ENCODE measurements at regions not wholly inside any gene's neighbourhood (a gene's known extent, or its start where the extent isn't known, plus 50 kb on each side); places are given as distances from the start of the nearest gene placed in this dataset.

DNA sequence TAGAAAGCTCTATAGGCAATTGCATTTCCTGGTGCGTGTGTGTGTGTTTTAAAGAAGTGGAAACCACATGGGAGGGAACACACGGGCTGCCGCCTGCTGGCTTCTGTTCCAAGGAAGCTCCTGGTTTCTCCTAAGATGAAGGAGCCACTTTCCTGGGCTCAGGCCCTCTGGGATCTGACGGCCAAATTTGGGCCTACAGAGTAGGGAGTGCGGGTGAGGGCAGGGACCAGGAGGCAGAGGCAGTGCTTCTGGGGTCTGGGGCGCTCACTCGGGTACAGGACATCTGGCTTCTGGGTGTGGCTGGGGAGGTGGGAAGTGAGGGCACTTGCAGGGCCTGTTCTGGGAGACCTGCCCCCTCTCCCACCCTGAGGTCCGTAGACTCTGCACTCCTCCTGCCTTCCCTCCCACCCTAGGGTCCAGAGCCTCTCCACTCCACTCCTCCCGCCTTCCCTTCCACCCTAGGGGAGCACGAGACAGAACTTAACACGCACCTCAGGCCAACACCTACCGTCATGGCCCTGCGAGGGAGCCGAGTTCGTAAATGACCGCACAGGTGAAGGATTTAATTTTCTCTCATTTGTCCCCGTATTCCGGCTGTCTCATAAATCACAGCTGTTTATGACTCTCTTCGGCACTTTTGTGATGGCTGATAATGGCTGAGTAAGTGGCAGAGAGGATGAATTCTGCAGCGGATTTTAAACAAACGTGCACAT lies 127.7 kb downstream of the KIF26A start:
- TF ChIP-seq CTCF (IDR thresholded peaks at IDR 0.05; ENCODE audit: insufficient read depth in 1 of 2, low read depth in 1 of 2, low read length in 1 of 2, severe bottlenecking in 1 of 2, unreplicated experiment in 1 of 2), result no peak
- Mint-ChIP-seq H3K27ac (ENCODE audit: unreplicated experiment) (no peak overlapping the region), H3K27me3 (ENCODE audit: insufficient read depth, unreplicated experiment) (peaks cover 10% of the 10 kb centered on the region), H3K36me3 (ENCODE audit: insufficient read depth, unreplicated experiment) (no peaks in the 10 kb centered on the region), H3K4me3 (ENCODE audit: unreplicated experiment) (no peak overlapping the region), H3K9me3 (ENCODE audit: unreplicated experiment) (no peaks in the 10 kb centered on the region), H3K4me1 (ENCODE audit: low read depth, unreplicated experiment) (no peaks in the 10 kb centered on the region)
- Histone ChIP-seq H3K4me3 (ENCODE audit: low read depth, low read length) (no peak overlapping the region), H3K9me3 (no peaks in the 10 kb centered on the region), H3K36me3 (ENCODE audit: control insufficient read depth, insufficient read depth, low read length) (no peaks in the 10 kb centered on the region), H3K27me3 (replicated peaks; ENCODE audit: control insufficient read depth, insufficient read depth, low read length) (no peaks in the 10 kb centered on the region), H3K4me1 (no peaks in the 10 kb centered on the region)
- ChIA-PET POLR2A (no interaction called here), CTCF (no interaction called here)
- no TSS peak for BruUV-seq (replicated peaks)
- no peak for DNase-seq
- intact Hi-C loops (cut with micrococcal nuclease; ENCODE audit: unreplicated experiment), result no loop called here

DNA sequence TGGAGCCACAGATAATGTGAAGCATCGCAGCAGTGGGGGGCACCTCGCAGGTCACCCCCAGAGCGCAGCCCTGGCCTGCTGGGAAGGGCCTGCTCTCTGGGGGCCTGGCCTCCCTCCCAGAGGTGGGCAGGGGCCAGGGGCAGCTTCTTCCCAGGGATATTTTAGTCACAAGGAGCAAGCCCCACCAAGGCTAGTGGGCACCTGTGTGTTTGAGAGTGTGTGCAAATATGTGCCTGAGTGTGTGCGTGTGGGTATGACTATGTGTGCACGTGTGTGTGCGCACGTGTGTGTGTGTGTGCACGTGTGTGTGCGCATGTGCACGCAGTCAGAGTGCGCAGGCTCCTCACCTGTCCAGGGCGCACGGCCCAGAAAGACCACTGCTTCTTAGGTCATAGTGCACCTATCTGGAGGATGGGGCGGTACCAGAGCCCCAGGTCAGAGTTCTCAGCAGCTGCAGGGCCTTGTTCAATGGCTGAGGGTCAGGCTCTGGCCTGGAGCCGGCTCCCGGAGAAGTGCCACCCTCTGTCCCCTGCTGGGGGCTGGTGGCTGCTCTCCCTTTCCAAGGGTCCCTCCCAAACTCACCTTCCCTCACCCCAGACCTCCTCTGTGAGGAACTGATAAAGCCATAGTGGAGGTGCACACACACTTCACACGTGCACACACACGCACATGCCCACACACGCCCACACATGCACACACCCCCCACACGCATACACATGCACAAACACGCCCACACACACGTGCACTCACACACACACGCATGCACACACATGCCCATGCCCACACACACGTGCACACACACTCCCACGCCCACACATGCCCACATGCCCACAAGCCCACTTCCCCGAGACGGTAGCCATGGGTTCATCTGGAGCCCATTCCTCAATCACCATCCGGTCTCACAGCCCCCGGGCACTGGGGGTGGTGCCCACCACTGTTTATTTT lies 128.5 kb downstream of the KIF26A start:
- no TSS peak for BruUV-seq (replicated peaks)
- no peaks in the 10 kb centered on the region for H3K36me3 ChIP-seq (ENCODE audit: control insufficient read depth, insufficient read depth, low read length)
- Mint-ChIP-seq H3K4me3 (ENCODE audit: unreplicated experiment) (no peak overlapping the region), H3K27me3 (ENCODE audit: insufficient read depth, unreplicated experiment) (peaks cover 6% of the 10 kb centered on the region), H3K9me3 (ENCODE audit: unreplicated experiment) (no peaks in the 10 kb centered on the region), H3K4me1 (ENCODE audit: low read depth, unreplicated experiment) (no peaks in the 10 kb centered on the region), H3K36me3 (ENCODE audit: insufficient read depth, unreplicated experiment) (no peaks in the 10 kb centered on the region), H3K27ac (ENCODE audit: unreplicated experiment) (no peak overlapping the region)
- DNase-seq, result no peak
- no peak overlapping the region for H3K4me3 ChIP-seq (ENCODE audit: low read depth, low read length)
- POLR2A ChIA-PET, result no interaction called here
- no peak for TF ChIP-seq CTCF (IDR thresholded peaks at IDR 0.05; ENCODE audit: insufficient read depth in 1 of 2, low read depth in 1 of 2, low read length in 1 of 2, severe bottlenecking in 1 of 2, unreplicated experiment in 1 of 2)
- H3K27me3 ChIP-seq (replicated peaks; ENCODE audit: control insufficient read depth, insufficient read depth, low read length), result no peaks in the 10 kb centered on the region
- no peaks in the 10 kb centered on the region for H3K9me3 ChIP-seq
- intact Hi-C loops (cut with micrococcal nuclease; ENCODE audit: unreplicated experiment), result no loop called here
- CTCF ChIA-PET, result no interaction called here
- no peaks in the 10 kb centered on the region for H3K4me1 ChIP-seq

- peaks cover 2% of the 10 kb centered on the region for H3K27me3 Mint-ChIP-seq (ENCODE audit: insufficient read depth, unreplicated experiment)
- no peaks in the 10 kb centered on the region for H3K27me3 ChIP-seq (replicated peaks; ENCODE audit: control insufficient read depth, insufficient read depth, low read length)
- no peaks in the 10 kb centered on the region for H3K9me3 Mint-ChIP-seq (ENCODE audit: unreplicated experiment)
- H3K4me3 ChIP-seq (ENCODE audit: low read depth, low read length), result no peak overlapping the region
- ChIA-PET CTCF (no interaction called here), POLR2A (no interaction called here)
- no peaks in the 10 kb centered on the region for H3K36me3 Mint-ChIP-seq (ENCODE audit: insufficient read depth, unreplicated experiment)
- no peaks in the 10 kb centered on the region for H3K4me1 ChIP-seq
- DNase-seq, result no peak
- no TSS peak for BruUV-seq (replicated peaks)
- H3K4me1 Mint-ChIP-seq (ENCODE audit: low read depth, unreplicated experiment), result no peaks in the 10 kb centered on the region
- no peaks in the 10 kb centered on the region for H3K9me3 ChIP-seq
- no peak overlapping the region for H3K4me3 Mint-ChIP-seq (ENCODE audit: unreplicated experiment)
- no peak overlapping the region for H3K27ac Mint-ChIP-seq (ENCODE audit: unreplicated experiment)
- no peak for TF ChIP-seq CTCF (IDR thresholded peaks at IDR 0.05; ENCODE audit: insufficient read depth in 1 of 2, low read depth in 1 of 2, low read length in 1 of 2, severe bottlenecking in 1 of 2, unreplicated experiment in 1 of 2)
- intact Hi-C loops (cut with micrococcal nuclease; ENCODE audit: unreplicated experiment), result no loop called here
- no peaks in the 10 kb centered on the region for H3K36me3 ChIP-seq (ENCODE audit: control insufficient read depth, insufficient read depth, low read length)
Measured at GRCh38 chr14:104267895-104268294, 129.5 kb downstream of the KIF26A start.
